ENCODE measurements at regions not wholly inside any gene's neighbourhood (a gene's known extent, or its start where the extent isn't known, plus 50 kb on each side); places are given as distances from the start of the nearest gene placed in this dataset.
"Not testable (repeated sequence)": the region's sequence is repeated elsewhere in the genome, so short reads cannot be mapped to it uniquely, and the experiment has no call there.

- not testable (repeated sequence) for DNase-seq (ENCODE audit: low read depth)
Observed at GRCh38 chr15:29505535-29505934, 235.9 kb upstream of the NSMCE3 start.

- no peak for DNase-seq (ENCODE audit: low read depth)
Observed at GRCh38 chr15:29490747-29491471, 221.3 kb upstream of the NSMCE3 start.

GRCh38 chr15:29480949-29481348 lies 211.3 kb upstream of the NSMCE3 start:
- DNase-seq (ENCODE audit: low read depth) = no peak

- no peak for DNase-seq (ENCODE audit: low read depth)
Observed at GRCh38 chr15:29480278-29480677, 210.7 kb upstream of the NSMCE3 start.

GRCh38 chr15:29477256-29477655 lies 207.6 kb upstream of the NSMCE3 start:
- DNase-seq (ENCODE audit: low read depth) = no peak

GRCh38 chr15:29476503-29477080 lies 207.0 kb upstream of the NSMCE3 start:
- DNase-seq (ENCODE audit: low read depth) = no peak

- no peak for DNase-seq (ENCODE audit: low read depth)
Observed at GRCh38 chr15:29475096-29475495, 205.5 kb upstream of the NSMCE3 start.

- DNase-seq (ENCODE audit: low read depth) = no peak
Observed at GRCh38 chr15:29473621-29474105, 204.0 kb upstream of the NSMCE3 start.

GRCh38 chr15:29472901-29473445 lies 203.4 kb upstream of the NSMCE3 start:
- DNase-seq (ENCODE audit: low read depth) = no peak

GRCh38 chr15:29471757-29472156 lies 202.1 kb upstream of the NSMCE3 start:
- no peak for DNase-seq (ENCODE audit: low read depth)

GRCh38 chr15:29471306-29471705 lies 201.7 kb upstream of the NSMCE3 start:
- no peak for DNase-seq (ENCODE audit: low read depth)

GRCh38 chr15:29470794-29471193 lies 201.2 kb upstream of the NSMCE3 start:
- DNase-seq (ENCODE audit: low read depth) = no peak

- no peak for DNase-seq (ENCODE audit: low read depth)
Observed at GRCh38 chr15:29470311-29470710, 200.7 kb upstream of the NSMCE3 start.

- DNase-seq (ENCODE audit: low read depth) = no peak
Observed at GRCh38 chr15:29468899-29469298, 199.3 kb upstream of the NSMCE3 start.

- no peak for DNase-seq (ENCODE audit: low read depth)
Observed at GRCh38 chr15:29467091-29467490, 197.5 kb upstream of the NSMCE3 start.

GRCh38 chr15:29466292-29466691 lies 196.7 kb upstream of the NSMCE3 start:
- DNase-seq (ENCODE audit: low read depth) = no peak

GRCh38 chr15:29465816-29466215 lies 196.2 kb upstream of the NSMCE3 start:
- no peak for DNase-seq (ENCODE audit: low read depth)

GRCh38 chr15:29465196-29465595 lies 195.6 kb upstream of the NSMCE3 start:
- DNase-seq (ENCODE audit: low read depth) = no peak

- DNase-seq (ENCODE audit: low read depth) = no peak
Observed at GRCh38 chr15:29461877-29462276, 192.3 kb upstream of the NSMCE3 start.

GRCh38 chr15:29458361-29458760 lies 188.7 kb upstream of the NSMCE3 start:
- DNase-seq (ENCODE audit: low read depth) = no peak

GRCh38 chr15:29457729-29458128 lies 188.1 kb upstream of the NSMCE3 start:
- DNase-seq (ENCODE audit: low read depth) = no peak

GRCh38 chr15:29456964-29457363 lies 187.3 kb upstream of the NSMCE3 start:
- DNase-seq (ENCODE audit: low read depth) = no peak

- no peak for DNase-seq (ENCODE audit: low read depth)
Observed at GRCh38 chr15:29456255-29456654, 186.6 kb upstream of the NSMCE3 start.

- DNase-seq (ENCODE audit: low read depth) = no peak
Observed at GRCh38 chr15:29455530-29455929, 185.9 kb upstream of the NSMCE3 start.

Data from ELR (cell line).